Erythroblast (primary cell): ENCODE measurements at regions not wholly inside any gene's neighbourhood (a gene's known extent, or its start where the extent isn't known, plus 50 kb on each side); places are given as distances from the start of the nearest gene placed in this dataset.

Experiments used
- GATA1 ChIP-seq: IDR thresholded peaks from 2 replicates; pipeline ENCODE4 v1.6.1; 2011; ENCODE audit warnings: low read depth, mild to moderate bottlenecking, control low read depth, low read length, moderate library complexity
- POLR2A ChIP-seq: IDR thresholded peaks from 2 replicates; pipeline ENCODE4 v1.6.1; 2011; ENCODE audit warnings: mild to moderate bottlenecking, low read length

- no peak for TF ChIP-seq POLR2A
- TF ChIP-seq GATA1 = no peak
These were observed 259.5 kb downstream of the UACA start for GRCh38 chr15:70503798-70504298.
